Smooth muscle cell (in vitro differentiated cells): ENCODE measurements at regions not wholly inside any gene's neighbourhood (a gene's known extent, or its start where the extent isn't known, plus 50 kb on each side); places are given as distances from the start of the nearest gene placed in this dataset.
"Not testable (repeated sequence)": the region's sequence is repeated elsewhere in the genome, so short reads cannot be mapped to it uniquely, and the experiment has no call there.

Experiments used
- DNase-seq: peaks from one replicate; lab custom pipeline; 2025; ENCODE audit not compliant: unreplicated experiment; lab: John Stamatoyannopoulos, UW
- H2AFZ ChIP-seq: fragments of 200-600 bp; sonication (generic); 2 replicates; pipeline ENCODE4 v1.6.0; 2016; ENCODE audit warnings: antibody characterized with exemption, low read depth, mild to moderate bottlenecking
- H3F3A ChIP-seq: fragments of 200-600 bp; sonication (generic); 2 replicates; pipeline ENCODE4 v1.6.0; 2017; ENCODE audit warnings: antibody characterized with exemption, low read depth
- H3K27ac ChIP-seq: fragments of 200-600 bp; sonication (generic); 2 replicates; pipeline ENCODE4 v1.5.1; 2016; ENCODE audit warnings: low read depth, mild to moderate bottlenecking
- H3K27me3 ChIP-seq: fragments of 200-600 bp; sonication (generic); 2 replicates; pipeline ENCODE4 v1.6.1; 2016; ENCODE audit warnings: low read depth, mild to moderate bottlenecking
- H3K36me3 ChIP-seq: fragments of 200-600 bp; sonication (generic); 2 replicates; pipeline ENCODE4 v1.5.1; 2016; ENCODE audit warnings: low read depth
- H3K4me1 ChIP-seq: fragments of 200-600 bp; sonication (generic); 2 replicates; pipeline ENCODE4 v1.5.1; 2016; ENCODE audit warnings: low read depth
- H3K4me2 ChIP-seq: fragments of 200-600 bp; sonication (generic); 2 replicates; pipeline ENCODE4 v1.6.0; 2016; ENCODE audit warnings: mild to moderate bottlenecking
- H3K4me3 ChIP-seq: fragments of 200-600 bp; sonication (generic); 2 replicates; pipeline ENCODE4 v1.5.1; 2016; ENCODE audit warnings: mild to moderate bottlenecking
- H3K79me2 ChIP-seq: fragments of 200-600 bp; sonication (generic); 2 replicates; pipeline ENCODE4 v1.6.0; 2016; ENCODE audit warnings: low read depth, mild to moderate bottlenecking
- H3K9ac ChIP-seq: fragments of 200-600 bp; sonication (generic); 2 replicates; pipeline ENCODE4 v1.6.0; 2016; ENCODE audit warnings: low read depth
- H3K9me3 ChIP-seq: fragments of 200-600 bp; sonication (generic); replicated peaks from 2 replicates; pipeline ENCODE4 v1.5.1; 2016; ENCODE audit warnings: low read depth
- H4K20me1 ChIP-seq: fragments of 200-600 bp; sonication (generic); 2 replicates; pipeline ENCODE4 v1.6.0; 2016; ENCODE audit warnings: low read depth
- WGBS: methylation state at CpG from one replicate; pipeline ENCODE4 v1.1.7; 2016; ENCODE audit warnings: low lambda C conversion rate; 5-methylcytosine and 5-hydroxymethylcytosine counted together
- TF ChIP-seq, protein P1 (sequence below): fragments of 200-600 bp; sonication (generic); IDR thresholded peaks from 2 replicates; pipeline ENCODE4 v1.5.1; 2017; ENCODE audit warnings: borderline replicate concordance, mild to moderate bottlenecking, antibody characterized with exemption; ENCODE audit not compliant: insufficient read depth, poor library complexity, severe bottlenecking

DNA sequence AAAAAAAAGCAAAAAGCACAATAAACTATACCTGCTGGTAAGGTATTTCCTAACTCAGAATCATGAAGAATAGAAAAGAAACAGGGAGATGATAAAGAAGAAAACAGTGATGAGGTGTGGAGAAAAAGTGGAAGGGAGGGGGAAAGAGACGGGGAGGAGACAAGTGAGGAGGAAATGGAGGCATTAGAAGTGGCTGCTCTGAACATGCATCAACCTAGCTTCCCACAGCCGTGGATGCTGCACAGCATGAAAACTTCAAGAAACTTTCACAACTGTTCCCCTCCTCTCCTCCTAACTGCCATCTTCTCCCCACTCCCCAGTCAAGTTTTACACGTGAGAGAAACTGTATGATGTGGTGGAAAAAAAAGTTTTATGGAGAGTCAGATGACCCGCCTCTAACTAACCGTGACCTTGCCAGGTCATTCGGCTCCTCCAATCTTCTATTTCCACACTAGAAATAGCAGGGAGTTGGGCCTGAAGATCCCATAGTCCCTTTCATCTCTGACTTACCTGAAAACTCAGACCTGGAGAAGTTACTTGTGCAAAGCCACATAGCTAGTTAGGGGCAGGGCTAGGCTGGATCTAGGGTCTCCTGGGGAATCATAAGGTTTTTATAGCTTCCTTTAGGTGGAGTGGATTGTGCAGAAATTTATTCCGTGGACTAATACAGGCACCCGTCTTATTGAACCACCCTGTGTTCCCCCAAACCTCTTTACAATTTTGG lies 461.9 kb downstream of the KLF5 start:
- Histone ChIP-seq H2AFZ (no peak overlapping the region), H3K4me3 (no peak overlapping the region), H3K27me3 (no peaks in the 10 kb centered on the region), H3K4me1 (no peaks in the 10 kb centered on the region), H3K9ac (no peak overlapping the region), H3K4me2 (no peak overlapping the region), H4K20me1 (no peaks in the 10 kb centered on the region), H3K36me3 (no peaks in the 10 kb centered on the region), H3K9me3 (no peaks in the 10 kb centered on the region), H3K79me2 (no peaks in the 10 kb centered on the region), H3K27ac (no peak overlapping the region), H3F3A (no peaks in the 10 kb centered on the region)
- TF ChIP-seq, protein P1, sequence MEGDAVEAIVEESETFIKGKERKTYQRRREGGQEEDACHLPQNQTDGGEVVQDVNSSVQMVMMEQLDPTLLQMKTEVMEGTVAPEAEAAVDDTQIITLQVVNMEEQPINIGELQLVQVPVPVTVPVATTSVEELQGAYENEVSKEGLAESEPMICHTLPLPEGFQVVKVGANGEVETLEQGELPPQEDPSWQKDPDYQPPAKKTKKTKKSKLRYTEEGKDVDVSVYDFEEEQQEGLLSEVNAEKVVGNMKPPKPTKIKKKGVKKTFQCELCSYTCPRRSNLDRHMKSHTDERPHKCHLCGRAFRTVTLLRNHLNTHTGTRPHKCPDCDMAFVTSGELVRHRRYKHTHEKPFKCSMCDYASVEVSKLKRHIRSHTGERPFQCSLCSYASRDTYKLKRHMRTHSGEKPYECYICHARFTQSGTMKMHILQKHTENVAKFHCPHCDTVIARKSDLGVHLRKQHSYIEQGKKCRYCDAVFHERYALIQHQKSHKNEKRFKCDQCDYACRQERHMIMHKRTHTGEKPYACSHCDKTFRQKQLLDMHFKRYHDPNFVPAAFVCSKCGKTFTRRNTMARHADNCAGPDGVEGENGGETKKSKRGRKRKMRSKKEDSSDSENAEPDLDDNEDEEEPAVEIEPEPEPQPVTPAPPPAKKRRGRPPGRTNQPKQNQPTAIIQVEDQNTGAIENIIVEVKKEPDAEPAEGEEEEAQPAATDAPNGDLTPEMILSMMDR: no peak
- DNase-seq: no peak
- WGBS: 92% methylated on average over 8 of the region's 8 CpGs

GRCh38 chr13:73520135-73520534 lies 461.3 kb downstream of the KLF5 start:
- H3K79me2 ChIP-seq, DNase-seq, H4K20me1 ChIP-seq, H3K9ac ChIP-seq, H2AFZ ChIP-seq, H3K4me1 ChIP-seq, H3K9me3 ChIP-seq, H3K4me3 ChIP-seq, H3K27ac ChIP-seq, H3K27me3 ChIP-seq, H3K36me3 ChIP-seq, H3F3A ChIP-seq, H3K4me2 ChIP-seq: not testable (repeated sequence)
- WGBS: 85% methylated on average over 2 of the region's 2 CpGs

DNA sequence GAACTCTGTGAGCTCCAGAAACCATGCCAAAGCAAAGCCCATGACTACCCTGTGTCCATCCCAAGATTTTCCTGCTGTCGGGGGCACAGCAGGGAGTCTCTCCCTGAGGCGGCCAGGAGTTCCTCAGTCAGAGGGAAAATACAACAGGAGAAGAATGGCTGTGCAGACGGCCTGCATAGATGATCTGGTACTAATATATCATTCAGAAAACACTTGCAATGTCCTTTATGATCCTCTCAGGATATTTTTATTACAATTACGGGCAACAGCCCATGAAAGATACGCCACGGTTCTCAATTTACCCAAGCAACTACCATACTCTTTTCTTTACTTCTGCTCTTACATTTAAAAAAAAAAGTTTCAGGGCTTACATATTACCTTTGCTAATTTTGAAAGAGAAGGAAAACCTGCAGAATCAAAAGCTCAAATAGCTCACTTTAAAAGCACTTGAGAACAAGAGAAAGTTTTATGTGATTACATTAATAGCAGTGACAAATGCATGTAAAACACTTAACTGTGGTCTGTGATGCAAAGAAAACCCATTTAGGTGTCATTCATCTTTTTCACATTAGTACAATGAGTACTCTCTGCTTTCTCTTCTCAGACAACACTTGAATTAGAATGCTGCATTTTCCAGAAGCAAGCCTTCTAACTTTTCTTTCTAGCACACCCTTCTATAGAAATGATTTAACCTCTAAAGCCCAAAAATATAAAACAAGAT lies 460.8 kb downstream of the KLF5 start:
- WGBS: 88% methylated on average over 6 of the region's 6 CpGs
- H2AFZ ChIP-seq: no peak overlapping the region
- H3K4me1 ChIP-seq: no peaks in the 10 kb centered on the region
- H3K9me3 ChIP-seq: no peaks in the 10 kb centered on the region
- TF ChIP-seq, protein P1: no peak
- no peak for DNase-seq
- H3K27ac ChIP-seq: no peak overlapping the region
- H3K79me2 ChIP-seq: no peaks in the 10 kb centered on the region
- no peak overlapping the region for H3K9ac ChIP-seq
- H4K20me1 ChIP-seq: no peaks in the 10 kb centered on the region
- H3K4me3 ChIP-seq: no peak overlapping the region
- H3K4me2 ChIP-seq: no peak overlapping the region
- no peaks in the 10 kb centered on the region for H3F3A ChIP-seq
- H3K27me3 ChIP-seq: no peaks in the 10 kb centered on the region
- H3K36me3 ChIP-seq: no peaks in the 10 kb centered on the region

- 89% methylated on average over 1 of the region's 1 CpG for WGBS
Observed at GRCh38 chr13:73517766-73518165, 459.0 kb downstream of the KLF5 start.

More at GRCh38 chr13:73517766-73518165, 459.0 kb downstream of the KLF5 start:
- H4K20me1 ChIP-seq: no peaks in the 10 kb centered on the region
- H3K79me2 ChIP-seq: no peaks in the 10 kb centered on the region
- no peak for DNase-seq
- TF ChIP-seq, protein P1: no peak
- no peak overlapping the region for H3K4me2 ChIP-seq
- H2AFZ ChIP-seq: no peak overlapping the region
- H3K4me1 ChIP-seq: no peaks in the 10 kb centered on the region
- H3K9ac ChIP-seq: no peak overlapping the region
- no peaks in the 10 kb centered on the region for H3K9me3 ChIP-seq
- H3K4me3 ChIP-seq: no peak overlapping the region
- no peaks in the 10 kb centered on the region for H3K36me3 ChIP-seq
- H3F3A ChIP-seq: no peaks in the 10 kb centered on the region
- no peak overlapping the region for H3K27ac ChIP-seq
- no peaks in the 10 kb centered on the region for H3K27me3 ChIP-seq
